ENCODE measurements at regions not wholly inside any gene's neighbourhood (a gene's known extent, or its start where the extent isn't known, plus 50 kb on each side); places are given as distances from the start of the nearest gene placed in this dataset.

GRCh38 chr3:194874206-194874605 lies 188.5 kb downstream of the FAM43A start:
- H3K9ac ChIP-seq (ENCODE audit: low read length in 2 of 2) = no peak overlapping the region
- peaks cover 0 to 3% of the 10 kb centered on the region in 2 donors for H3K9me3 ChIP-seq (ENCODE audit: control insufficient read depth in 2 of 2, low read length in 2 of 2)
- H3K4me1 ChIP-seq (ENCODE audit: control insufficient read depth, insufficient read depth, low read length) = peaks cover 20% of the 10 kb centered on the region
- H3K4me3 ChIP-seq (ENCODE audit: low read length in 2 of 2) = no peak overlapping the region
- H3K36me3 ChIP-seq (ENCODE audit: control insufficient read depth in 2 of 2, insufficient read depth in 2 of 2, low read length in 2 of 2) = no peaks in the 10 kb centered on the region
- H3K27me3 ChIP-seq (ENCODE audit: control insufficient read depth in 1 of 2, insufficient read depth in 2 of 2, low read length in 2 of 2) = peaks cover 0 to 2% of the 10 kb centered on the region in 2 donors
- no peak overlapping the region for H3K27ac ChIP-seq (ENCODE audit: low read length)

- Histone ChIP-seq H3K27ac (ENCODE audit: low read length) (no peak overlapping the region), H3K9me3 (ENCODE audit: control insufficient read depth in 2 of 2, low read length in 2 of 2) (peaks cover 0 to 3% of the 10 kb centered on the region in 2 donors), H3K9ac (ENCODE audit: low read length in 2 of 2) (no peak overlapping the region), H3K4me3 (ENCODE audit: low read length in 2 of 2) (no peak overlapping the region), H3K4me1 (ENCODE audit: control insufficient read depth, insufficient read depth, low read length) (peaks cover 21% of the 10 kb centered on the region), H3K27me3 (ENCODE audit: control insufficient read depth in 1 of 2, insufficient read depth in 2 of 2, low read length in 2 of 2) (peaks cover 0 to 2% of the 10 kb centered on the region in 2 donors), H3K36me3 (ENCODE audit: control insufficient read depth in 2 of 2, insufficient read depth in 2 of 2, low read length in 2 of 2) (no peaks in the 10 kb centered on the region)
Observed at GRCh38 chr3:194874783-194875182, 189.1 kb downstream of the FAM43A start.

- H3K4me3 ChIP-seq (ENCODE audit: low read length in 2 of 2) = no peak overlapping the region
- H3K27ac ChIP-seq (ENCODE audit: low read length) = no peak overlapping the region
- H3K36me3 ChIP-seq (ENCODE audit: control insufficient read depth in 2 of 2, insufficient read depth in 2 of 2, low read length in 2 of 2) = no peaks in the 10 kb centered on the region
- H3K27me3 ChIP-seq (ENCODE audit: control insufficient read depth in 1 of 2, insufficient read depth in 2 of 2, low read length in 2 of 2) = peaks cover 0 to 2% of the 10 kb centered on the region in 2 donors
- H3K9ac ChIP-seq (ENCODE audit: low read length in 2 of 2) = no peak overlapping the region
- peaks cover 31% of the 10 kb centered on the region for H3K4me1 ChIP-seq (ENCODE audit: control insufficient read depth, insufficient read depth, low read length)
- no peaks in the 10 kb centered on the region for H3K9me3 ChIP-seq (ENCODE audit: control insufficient read depth in 2 of 2, low read length in 2 of 2)
Observed at GRCh38 chr3:194875581-194876402, 190.1 kb downstream of the FAM43A start.

GRCh38 chr3:194876403-194877095 lies 190.9 kb downstream of the FAM43A start:
- Histone ChIP-seq H3K4me1 (ENCODE audit: control insufficient read depth, insufficient read depth, low read length) (peaks cover 35% of the 10 kb centered on the region), H3K27me3 (ENCODE audit: control insufficient read depth in 1 of 2, insufficient read depth in 2 of 2, low read length in 2 of 2) (peaks cover 0 to 2% of the 10 kb centered on the region in 2 donors), H3K36me3 (ENCODE audit: control insufficient read depth in 2 of 2, insufficient read depth in 2 of 2, low read length in 2 of 2) (no peaks in the 10 kb centered on the region), H3K4me3 (ENCODE audit: low read length in 2 of 2) (no peak overlapping the region), H3K9ac (ENCODE audit: low read length in 2 of 2) (no peak overlapping the region), H3K9me3 (ENCODE audit: control insufficient read depth in 2 of 2, low read length in 2 of 2) (no peaks in the 10 kb centered on the region), H3K27ac (ENCODE audit: low read length) (no peak overlapping the region)

- H3K27ac ChIP-seq (ENCODE audit: low read length) = no peak overlapping the region
- peaks cover 0 to 2% of the 10 kb centered on the region in 2 donors for H3K27me3 ChIP-seq (ENCODE audit: control insufficient read depth in 1 of 2, insufficient read depth in 2 of 2, low read length in 2 of 2)
- peaks cover 31% of the 10 kb centered on the region for H3K4me1 ChIP-seq (ENCODE audit: control insufficient read depth, insufficient read depth, low read length)
- no peaks in the 10 kb centered on the region for H3K36me3 ChIP-seq (ENCODE audit: control insufficient read depth in 2 of 2, insufficient read depth in 2 of 2, low read length in 2 of 2)
- no peaks in the 10 kb centered on the region for H3K9me3 ChIP-seq (ENCODE audit: control insufficient read depth in 2 of 2, low read length in 2 of 2)
- H3K4me3 ChIP-seq (ENCODE audit: low read length in 2 of 2) = no peak overlapping the region
- H3K9ac ChIP-seq (ENCODE audit: low read length in 2 of 2) = no peak overlapping the region
Observed at GRCh38 chr3:194877291-194878119, 191.8 kb downstream of the FAM43A start.

GRCh38 chr3:194879126-194879877 lies 193.6 kb downstream of the FAM43A start:
- H3K4me1 ChIP-seq (ENCODE audit: control insufficient read depth, insufficient read depth, low read length) = peaks cover 31% of the 10 kb centered on the region
- H3K27me3 ChIP-seq (ENCODE audit: control insufficient read depth in 1 of 2, insufficient read depth in 2 of 2, low read length in 2 of 2) = peaks cover 0 to 2% of the 10 kb centered on the region in 2 donors
- no peak overlapping the region for H3K4me3 ChIP-seq (ENCODE audit: low read length in 2 of 2)
- no peak overlapping the region for H3K9ac ChIP-seq (ENCODE audit: low read length in 2 of 2)
- no peaks in the 10 kb centered on the region for H3K36me3 ChIP-seq (ENCODE audit: control insufficient read depth in 2 of 2, insufficient read depth in 2 of 2, low read length in 2 of 2)
- H3K27ac ChIP-seq (ENCODE audit: low read length) = no peak overlapping the region
- peaks cover 0 to 6% of the 10 kb centered on the region in 2 donors for H3K9me3 ChIP-seq (ENCODE audit: control insufficient read depth in 2 of 2, low read length in 2 of 2)

GRCh38 chr3:194879991-194880939 lies 194.6 kb downstream of the FAM43A start:
- H3K4me3 ChIP-seq (ENCODE audit: low read length in 2 of 2) = no peak overlapping the region
- no peaks in the 10 kb centered on the region for H3K36me3 ChIP-seq (ENCODE audit: control insufficient read depth in 2 of 2, insufficient read depth in 2 of 2, low read length in 2 of 2)
- peaks cover 31% of the 10 kb centered on the region for H3K4me1 ChIP-seq (ENCODE audit: control insufficient read depth, insufficient read depth, low read length)
- H3K9me3 ChIP-seq (ENCODE audit: control insufficient read depth in 2 of 2, low read length in 2 of 2) = peaks cover 0 to 8% of the 10 kb centered on the region in 2 donors
- peaks cover 0 to 2% of the 10 kb centered on the region in 2 donors for H3K27me3 ChIP-seq (ENCODE audit: control insufficient read depth in 1 of 2, insufficient read depth in 2 of 2, low read length in 2 of 2)
- H3K9ac ChIP-seq (ENCODE audit: low read length in 2 of 2) = no peak overlapping the region
- H3K27ac ChIP-seq (ENCODE audit: low read length) = peak overlapping the region; percentile 24

- Histone ChIP-seq H3K27me3 (ENCODE audit: control insufficient read depth in 1 of 2, insufficient read depth in 2 of 2, low read length in 2 of 2) (peaks cover 0 to 2% of the 10 kb centered on the region in 2 donors), H3K36me3 (ENCODE audit: control insufficient read depth in 2 of 2, insufficient read depth in 2 of 2, low read length in 2 of 2) (no peaks in the 10 kb centered on the region), H3K27ac (ENCODE audit: low read length) (no peak overlapping the region), H3K9me3 (ENCODE audit: control insufficient read depth in 2 of 2, low read length in 2 of 2) (peaks cover 0 to 8% of the 10 kb centered on the region in 2 donors), H3K4me3 (ENCODE audit: low read length in 2 of 2) (no peak overlapping the region), H3K9ac (ENCODE audit: low read length in 2 of 2) (no peak overlapping the region), H3K4me1 (ENCODE audit: control insufficient read depth, insufficient read depth, low read length) (peaks cover 31% of the 10 kb centered on the region)
Observed at GRCh38 chr3:194880940-194881925, 195.6 kb downstream of the FAM43A start.
